ELR (cell line): ENCODE measurements at regions not wholly inside any gene's neighbourhood (a gene's known extent, or its start where the extent isn't known, plus 50 kb on each side); places are given as distances from the start of the nearest gene placed in this dataset.

ENCODE experiments used
- DNase-seq: peaks from one replicate; pipeline ENCODE4 v3.0.0-alpha.2; 2015; ENCODE audit warnings: low read depth

- DNase-seq: no peak
Measured at GRCh38 chr3:44021651-44022594, 219.8 kb upstream of the TOPAZ1 start.

DNA sequence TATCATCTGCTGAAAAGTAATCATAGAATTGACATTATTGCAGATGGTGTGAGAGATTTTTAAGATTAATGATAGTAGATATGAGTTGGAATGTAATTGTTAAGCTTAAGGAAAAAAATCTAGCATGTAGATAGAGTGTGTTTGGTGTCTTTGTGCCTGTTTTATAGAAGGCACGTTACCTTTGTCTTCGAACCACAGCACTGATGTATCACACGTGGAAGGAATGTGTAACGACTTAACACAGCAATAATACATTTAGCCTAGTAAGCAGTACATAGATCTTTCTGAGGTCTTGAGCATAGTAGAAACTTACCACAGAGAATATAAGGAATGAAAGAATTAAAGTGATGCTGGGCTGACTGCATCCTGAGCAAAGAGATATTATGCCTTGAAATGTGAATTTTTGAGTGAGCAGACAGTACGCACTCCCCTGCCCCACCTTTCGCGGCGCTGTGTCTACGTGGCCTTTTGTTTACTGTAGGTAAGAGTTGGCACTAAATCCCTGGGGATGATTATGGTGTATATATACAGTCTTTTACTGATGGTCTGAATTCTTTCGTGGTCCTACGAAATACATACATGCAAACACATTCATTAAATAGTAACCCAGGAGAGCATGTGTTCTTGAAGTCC lies 217.6 kb upstream of the TOPAZ1 start:
- no peak for DNase-seq

GRCh38 chr3:44026220-44026865 lies 215.3 kb upstream of the TOPAZ1 start:
- DNase-seq: no peak

- no peak for DNase-seq
Measured at GRCh38 chr3:44029100-44029499, 212.6 kb upstream of the TOPAZ1 start.

DNA sequence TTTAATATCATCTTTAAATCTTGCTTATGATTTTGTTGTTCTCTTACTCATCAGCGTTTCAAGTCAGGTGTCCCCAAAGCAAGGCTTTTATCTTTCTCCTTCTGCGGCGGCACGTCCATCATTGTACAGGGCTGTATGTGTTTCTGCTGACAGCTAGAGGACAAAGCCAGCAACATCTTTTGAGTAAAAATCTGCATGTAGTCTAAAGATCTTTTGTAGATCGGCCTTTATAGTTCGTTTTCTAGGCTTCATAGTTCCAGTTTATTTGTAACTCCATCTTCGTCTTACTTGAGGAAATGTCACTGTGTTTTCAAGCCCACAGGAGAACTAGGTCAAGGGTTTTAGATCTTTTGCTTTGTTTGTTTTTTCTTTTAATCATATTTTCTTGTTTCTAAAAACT lies 211.4 kb upstream of the TOPAZ1 start:
- no peak for DNase-seq

GRCh38 chr3:44030687-44031305 lies 210.9 kb upstream of the TOPAZ1 start:
- no peak for DNase-seq

DNA sequence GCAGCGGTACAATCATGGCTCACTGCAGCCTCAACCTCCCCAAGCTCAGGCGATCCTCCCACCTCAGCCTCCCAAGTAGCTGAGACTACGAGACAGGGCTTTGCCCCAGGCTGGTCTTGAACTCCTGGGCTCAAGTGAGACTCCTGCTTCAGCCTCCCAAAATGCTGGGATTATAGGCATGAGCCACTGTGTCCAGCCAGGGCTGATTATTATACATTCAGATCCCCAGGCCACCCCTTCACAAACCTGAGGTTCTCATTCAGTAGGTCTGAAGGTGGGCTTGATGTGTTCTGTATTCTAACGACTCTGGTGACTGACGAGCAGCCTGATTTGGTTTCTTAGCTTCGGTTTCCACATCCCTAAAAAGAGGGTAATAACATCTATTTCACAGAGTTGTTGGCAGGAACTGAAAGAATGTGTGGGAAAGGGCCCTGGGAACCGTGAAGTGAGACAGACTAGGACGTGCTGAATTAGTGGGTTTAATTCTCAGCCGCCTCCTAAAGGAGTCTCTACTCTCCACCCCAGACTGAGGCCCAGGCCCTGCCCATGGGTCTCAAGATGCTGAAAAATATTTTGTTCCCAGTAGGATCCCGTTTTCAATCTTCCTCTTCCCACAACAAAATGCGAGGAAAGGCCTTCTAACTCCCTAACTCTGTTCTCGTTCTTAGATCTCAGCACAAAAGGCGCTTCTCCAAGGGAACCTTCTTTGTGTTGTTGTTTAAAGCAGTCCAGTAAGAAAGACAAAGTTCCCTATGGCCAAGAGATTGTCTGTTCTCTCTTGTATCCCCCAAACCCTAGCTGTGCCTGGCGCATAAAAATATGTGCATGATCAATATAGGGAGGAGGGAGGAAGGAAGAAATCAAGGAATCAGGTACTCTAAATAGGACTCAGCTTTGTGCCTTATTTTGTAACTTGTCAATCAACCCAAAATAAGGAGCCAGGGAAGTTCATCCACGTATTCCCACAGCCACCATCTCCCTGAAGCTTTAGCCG lies 210.0 kb upstream of the TOPAZ1 start:
- no peak for DNase-seq

GRCh38 chr3:44032487-44032886 lies 209.2 kb upstream of the TOPAZ1 start:
- DNase-seq: no peak

GRCh38 chr3:44033123-44033522 lies 208.6 kb upstream of the TOPAZ1 start:
- DNase-seq: no peak

GRCh38 chr3:44036850-44037249 lies 204.8 kb upstream of the TOPAZ1 start:
- DNase-seq: no peak

GRCh38 chr3:44039006-44039405 lies 202.7 kb upstream of the TOPAZ1 start:
- no peak for DNase-seq

- no peak for DNase-seq
Measured at GRCh38 chr3:44041726-44042125, 200.0 kb upstream of the TOPAZ1 start.

GRCh38 chr3:44042772-44043171 lies 198.9 kb upstream of the TOPAZ1 start:
- DNase-seq: no peak

DNA sequence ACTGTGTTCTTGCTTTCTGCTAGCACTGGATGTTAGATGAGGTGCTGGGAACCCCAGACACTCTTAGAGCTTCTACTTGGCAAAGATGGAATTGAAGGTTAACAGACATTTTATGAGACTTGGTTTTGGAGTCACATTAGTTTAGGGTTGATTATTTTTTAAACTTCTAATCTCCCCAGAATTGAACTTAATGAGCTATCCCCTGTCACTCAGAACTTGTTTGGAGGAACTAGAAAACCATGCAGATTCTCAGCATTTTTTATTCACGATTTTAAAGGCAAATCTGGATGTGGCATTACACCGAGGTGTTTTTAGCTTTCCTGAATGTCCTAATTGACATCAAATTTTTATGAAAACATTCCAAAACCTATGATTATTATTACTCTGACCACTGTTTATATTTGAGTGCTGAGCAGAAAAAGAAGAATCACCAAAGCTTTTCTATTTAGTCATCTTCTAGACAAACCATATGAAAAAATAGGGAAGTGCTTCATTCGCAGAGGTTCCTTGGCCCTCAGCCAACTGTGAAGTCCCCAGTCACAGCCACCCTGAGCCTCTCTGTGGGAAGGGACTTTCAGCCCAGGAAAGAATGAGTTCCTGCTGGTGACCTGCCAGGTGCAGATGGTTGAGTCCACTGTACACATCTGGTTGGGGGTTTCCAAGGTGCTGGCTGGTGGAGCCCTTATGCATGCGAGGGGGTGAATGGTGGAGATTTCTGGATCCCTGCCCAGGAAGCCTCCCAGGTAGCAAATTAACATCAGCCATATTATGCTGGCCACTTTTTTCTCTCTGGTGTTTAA lies 196.0 kb upstream of the TOPAZ1 start:
- peak; percentile 27 for DNase-seq

- no peak for DNase-seq
Measured at GRCh38 chr3:44047796-44048195, 193.9 kb upstream of the TOPAZ1 start.

GRCh38 chr3:44048196-44048924 lies 193.3 kb upstream of the TOPAZ1 start:
- DNase-seq: peak; percentile 14

GRCh38 chr3:44048949-44049348 lies 192.7 kb upstream of the TOPAZ1 start:
- DNase-seq: no peak

- no peak for DNase-seq
Measured at GRCh38 chr3:44050101-44050500, 191.6 kb upstream of the TOPAZ1 start.

DNA sequence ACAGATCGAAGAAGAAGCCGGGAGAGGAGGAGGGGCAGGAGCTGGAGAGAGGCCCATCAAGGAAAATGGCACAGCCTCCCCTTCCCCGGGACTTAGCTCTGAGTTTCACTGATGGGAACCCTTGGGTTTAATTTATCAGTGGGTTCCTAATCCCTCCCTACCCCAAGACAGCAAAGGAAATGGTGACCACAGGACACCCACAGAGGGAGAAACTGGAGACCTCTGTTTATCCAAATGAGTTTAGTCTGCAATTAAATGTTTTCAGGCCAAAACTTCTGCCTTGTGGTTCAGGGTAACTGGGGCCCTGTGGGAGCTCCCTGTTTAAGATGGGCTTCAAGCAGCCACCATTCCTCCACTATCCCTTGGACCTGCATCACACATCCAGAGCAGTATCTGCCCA lies 190.8 kb upstream of the TOPAZ1 start:
- DNase-seq: no peak

- DNase-seq: peak; percentile 23
Measured at GRCh38 chr3:44055951-44056350, 185.7 kb upstream of the TOPAZ1 start.
